RWPE1 (cell line): ENCODE measurements at regions not wholly inside any gene's neighbourhood (a gene's known extent, or its start where the extent isn't known, plus 50 kb on each side); places are given as distances from the start of the nearest gene placed in this dataset.
A peak's percentile ranks its signal among the peaks of the same experiment; 100 is the strongest.

Experiments
- CTCF ChIA-PET: fragments of 350-600 bp; sonication (Branson Sonifier 250); formaldehyde crosslinking; extraction: SDS; loops from one replicate; lab custom pipeline; 2021; lab: Yijun Ruan, JAX
- POLR2A ChIA-PET: fragments of 400-600 bp; formaldehyde crosslinking; extraction: SDS; loops from one replicate; lab custom pipeline; 2020; ENCODE audit warnings: antibody characterized with exemption; ENCODE audit not compliant: low non-redundant PET; lab: Yijun Ruan, JAX
- DNase-seq: peaks from one replicate; pipeline ENCODE4 v3.0.0; 2012; ENCODE audit warnings: low spot score
- H3K27ac ChIP-seq: fragments of 450-650 bp; 2 replicates; pipeline ENCODE4 v1.5.1; 2017
- CTCF ChIP-seq: fragments of 450-650 bp; conservative IDR thresholded peaks from 2 replicates; pipeline ENCODE4 v1.5.1; 2017; ENCODE audit warnings: low read depth, mild to moderate bottlenecking

DNA sequence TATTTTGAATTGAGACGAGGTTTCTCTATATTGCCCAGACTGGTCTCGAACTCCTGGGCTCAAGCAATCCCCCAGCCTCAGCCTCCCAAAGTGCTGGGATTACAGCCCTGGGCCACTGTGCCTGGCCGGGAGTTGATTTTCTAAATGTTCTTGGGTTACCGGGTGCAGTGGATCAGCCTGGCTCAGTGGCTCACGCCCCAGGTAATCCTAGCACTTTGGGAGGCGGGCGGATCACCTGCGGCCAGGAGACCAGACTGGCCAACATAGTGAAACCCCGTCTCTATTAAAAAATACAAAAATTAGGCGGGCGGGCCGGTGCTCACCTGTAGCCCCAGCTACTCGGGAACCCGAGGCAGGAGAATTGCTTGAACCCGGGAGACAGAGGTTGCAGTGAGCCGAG lies 106.9 kb upstream of the LARP1 start:
- TF ChIP-seq CTCF, result no peak
- H3K27ac ChIP-seq, result no peak overlapping the region
- ChIA-PET CTCF (no interaction called here), POLR2A (no interaction called here)
- DNase-seq, result no peak

DNA sequence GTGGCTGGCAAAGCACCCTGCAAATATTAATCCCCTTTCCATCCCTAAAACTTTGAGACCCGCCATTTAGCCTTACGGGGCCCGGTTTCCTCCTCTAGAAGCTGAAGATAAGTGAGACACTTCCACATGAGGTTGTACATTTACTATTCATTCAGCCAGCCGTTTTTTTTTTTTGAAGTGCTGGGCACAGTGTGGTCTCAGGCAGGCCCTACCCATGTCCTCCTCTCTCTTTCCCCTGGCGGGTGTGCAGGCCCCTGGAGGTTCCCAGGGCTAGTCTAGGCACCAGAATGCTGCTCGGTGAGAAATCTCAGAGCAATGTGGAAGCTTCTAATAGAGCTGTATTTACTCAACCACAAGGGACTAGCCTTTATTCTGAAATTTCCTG lies 107.4 kb upstream of the LARP1 start:
- H3K27ac ChIP-seq, result no peak overlapping the region
- ChIA-PET CTCF (interaction anchor here (0.5 to 0.6 kb wide), 2 partner anchors 127 to 324 kb away, joined by 3 read pairs; no protein-coding TSS in a partner anchor), POLR2A (no interaction called here)
- DNase-seq, result no peak
- no peak for TF ChIP-seq CTCF

GRCh38 chr5:154647114-154647760 lies 107.9 kb upstream of the LARP1 start:
- no peak overlapping the region for H3K27ac ChIP-seq
- POLR2A ChIA-PET, result no interaction called here
- TF ChIP-seq CTCF, result no peak
- no peak for DNase-seq
- CTCF ChIA-PET, result interaction anchor here (0.5 to 0.6 kb wide), 2 partner anchors 127 to 325 kb away, joined by 3 read pairs; no protein-coding TSS in a partner anchor

- ChIA-PET CTCF (no interaction called here), POLR2A (no interaction called here)
- no peak for DNase-seq
- no peak for TF ChIP-seq CTCF
- no peak overlapping the region for H3K27ac ChIP-seq
These were observed 108.4 kb upstream of the LARP1 start for GRCh38 chr5:154646745-154647113.

- DNase-seq, result no peak
- no peak for TF ChIP-seq CTCF
- ChIA-PET CTCF (no interaction called here), POLR2A (no interaction called here)
- no peak overlapping the region for H3K27ac ChIP-seq
These were observed 110.3 kb upstream of the LARP1 start for GRCh38 chr5:154644745-154645411.

- CTCF ChIA-PET, result interaction anchor here (0.6 to 1.1 kb wide), 4 partner anchors 19 to 376 kb away, joined by 3 read pairs; no protein-coding TSS in a partner anchor
- POLR2A ChIA-PET, result no interaction called here
- DNase-seq, result no peak
These were observed 112.5 kb upstream of the LARP1 start for GRCh38 chr5:154642499-154643245.

More at GRCh38 chr5:154642499-154643245, 112.5 kb upstream of the LARP1 start:
- peak; percentile 70 for TF ChIP-seq CTCF
- H3K27ac ChIP-seq, result no peak overlapping the region
